Mesenchymal stem cell (in vitro differentiated cells and primary cell): ENCODE measurements at regions not wholly inside any gene's neighbourhood (a gene's known extent, or its start where the extent isn't known, plus 50 kb on each side); places are given as distances from the start of the nearest gene placed in this dataset.

Experiments
- DNase-seq: peaks from one replicate; pipeline ENCODE4 v3.0.0-alpha.2; 2013
- H2AFZ ChIP-seq: one replicate; pipeline ENCODE4 v1.6.1; 2013; ENCODE audit warnings: low read depth, mild to moderate bottlenecking, control low read depth, inconsistent platforms, low read length, moderate library complexity
- H2AK5ac ChIP-seq: 2 replicates; pipeline ENCODE4 v1.6.1; 2013; ENCODE audit warnings: low read length, moderate library complexity, mild to moderate bottlenecking, inconsistent platforms; ENCODE audit not compliant: severe bottlenecking
- H2BK120ac ChIP-seq: one replicate; pipeline ENCODE4 v1.6.1; 2013; ENCODE audit warnings: low read depth, mild to moderate bottlenecking, inconsistent platforms, low read length, moderate library complexity
- H2BK12ac ChIP-seq, 2 experiments: one replicate each; pipeline ENCODE4 v1.6.1; 2013; ENCODE audit warnings: inconsistent platforms in 2 of 2, low read length in 2 of 2, mild to moderate bottlenecking in 2 of 2, moderate library complexity in 2 of 2, control low read depth in 1 of 2
- H2BK15ac ChIP-seq: one replicate; pipeline ENCODE4 v1.6.1; 2013; ENCODE audit warnings: mild to moderate bottlenecking, low read depth, inconsistent platforms; ENCODE audit not compliant: poor library complexity, severe bottlenecking
- H2BK5ac ChIP-seq: 2 replicates; pipeline ENCODE4 v1.6.1; 2013; ENCODE audit warnings: low read depth, mild to moderate bottlenecking, low read length, control low read depth, inconsistent platforms; ENCODE audit not compliant: poor library complexity, severe bottlenecking
- H3K14ac ChIP-seq, 2 experiments: one replicate each; pipeline ENCODE4 v1.6.1; 2013; ENCODE audit warnings: inconsistent platforms in 2 of 2, low read length in 2 of 2, control low read depth in 1 of 2, mild to moderate bottlenecking in 1 of 2, moderate library complexity in 1 of 2
- H3K18ac ChIP-seq, 2 experiments: one replicate each; pipeline ENCODE4 v1.6.1; 2013; ENCODE audit warnings: inconsistent platforms in 2 of 2, low read length in 2 of 2, control low read depth in 1 of 2, low read depth in 1 of 2, mild to moderate bottlenecking in 1 of 2
- H3K23ac ChIP-seq, 2 experiments: one replicate each; pipeline ENCODE4 v1.6.1; 2013; ENCODE audit warnings: inconsistent platforms in 2 of 2, low read length in 2 of 2, mild to moderate bottlenecking in 2 of 2, moderate library complexity in 2 of 2, control low read depth in 1 of 2
- H3K27ac ChIP-seq: 2 replicates; pipeline ENCODE4 v1.5.1; 2013; ENCODE audit warnings: mild to moderate bottlenecking, moderate library complexity, low read length, control low read depth, inconsistent platforms; ENCODE audit not compliant: poor library complexity, severe bottlenecking
- H3K27me3 ChIP-seq, 2 experiments: 2 replicates each; pipeline versions ENCODE4 v1.6.1 to v1.7.0; 2013; ENCODE audit warnings: low read length in 2 of 2, mild to moderate bottlenecking in 2 of 2, moderate library complexity in 2 of 2, control low read depth in 1 of 2, inconsistent platforms in 1 of 2; ENCODE audit not compliant: control insufficient read depth in 1 of 2, insufficient read depth in 1 of 2
- H3K36me3 ChIP-seq, 2 experiments: 2 replicates each; pipeline versions ENCODE4 v1.6.1 to v1.7.0; 2013; ENCODE audit warnings: low read length in 2 of 2, control low read depth in 1 of 2, inconsistent platforms in 1 of 2, low read depth in 1 of 2, mild to moderate bottlenecking in 1 of 2; ENCODE audit not compliant: insufficient read depth in 2 of 2, control insufficient read depth in 1 of 2
- H3K4ac ChIP-seq, 2 experiments: one replicate each; pipeline ENCODE4 v1.6.1; 2013; ENCODE audit warnings: inconsistent platforms in 2 of 2, low read length in 2 of 2, mild to moderate bottlenecking in 2 of 2, moderate library complexity in 2 of 2, control low read depth in 1 of 2, low read depth in 1 of 2
- H3K4me1 ChIP-seq: 2 replicates; pipeline ENCODE4 v1.6.1; 2013; ENCODE audit warnings: low read depth, low read length, control low read depth; ENCODE audit not compliant: control insufficient read depth, insufficient read depth
- H3K4me2 ChIP-seq: 2 replicates; pipeline ENCODE4 v1.6.1; 2013; ENCODE audit warnings: low read length, mild to moderate bottlenecking, inconsistent platforms; ENCODE audit not compliant: poor library complexity, severe bottlenecking
- H3K4me3 ChIP-seq, 2 experiments: 2 replicates each; pipeline versions ENCODE4 v1.5.1 to v1.7.0; 2013; ENCODE audit warnings: low read length in 2 of 2, mild to moderate bottlenecking in 2 of 2, control low read depth in 1 of 2, low read depth in 1 of 2; ENCODE audit not compliant: insufficient read depth in 1 of 2
- H3K79me1 ChIP-seq: replicated peaks from 2 replicates; pipeline ENCODE4 v1.6.1; 2013; ENCODE audit warnings: mild to moderate bottlenecking, control low read depth, low read length, inconsistent platforms; ENCODE audit not compliant: poor library complexity, severe bottlenecking
- H3K9ac ChIP-seq: 2 replicates; pipeline ENCODE4 v1.7.0; 2013; ENCODE audit warnings: mild to moderate bottlenecking, low read length, moderate library complexity
- H3K9me3 ChIP-seq: 2 replicates; pipeline ENCODE4 v1.7.0; 2013; ENCODE audit warnings: mild to moderate bottlenecking, low read length; ENCODE audit not compliant: control insufficient read depth
- H4K8ac ChIP-seq: one replicate; pipeline ENCODE4 v1.6.1; 2013; ENCODE audit warnings: inconsistent platforms, mild to moderate bottlenecking, low read length, moderate library complexity
- H4K91ac ChIP-seq: one replicate; pipeline ENCODE4 v1.6.1; 2013; ENCODE audit warnings: mild to moderate bottlenecking, low read length, inconsistent platforms
- WGBS: methylation state at CpG from one replicate; pipeline ENCODE4 v1.1.7; 2013; ENCODE audit warnings: mixed read lengths; 5-methylcytosine and 5-hydroxymethylcytosine counted together

DNA sequence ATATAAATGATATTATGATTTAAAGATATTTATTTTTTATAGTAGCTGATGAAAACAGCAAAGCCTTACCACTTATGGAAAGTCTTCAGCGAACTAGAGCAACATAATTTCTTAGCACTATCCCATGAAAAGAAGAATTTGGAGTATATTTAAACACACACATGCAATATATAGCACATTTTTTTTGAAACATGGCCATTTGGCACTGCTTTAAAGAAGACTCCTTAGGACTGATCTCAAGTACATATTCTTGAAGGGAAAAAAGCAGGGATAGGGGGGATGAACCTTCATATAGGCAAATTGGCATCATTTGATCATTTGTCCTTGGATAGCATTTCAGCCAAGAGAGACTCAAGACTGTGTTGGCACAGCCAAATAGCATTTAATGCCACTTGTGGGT, 193.3 kb downstream of the ANKRD50 start:
- no peak overlapping the region for H3K14ac ChIP-seq
- H3K4me1 ChIP-seq: no peaks in the 10 kb centered on the region
- no peak overlapping the region for H4K8ac ChIP-seq
- H3K36me3 ChIP-seq: no peaks in the 10 kb centered on the region
- no peak overlapping the region for H3K23ac ChIP-seq
- H2BK12ac ChIP-seq: no peak overlapping the region
- H3K18ac ChIP-seq: no peak overlapping the region
- no peak overlapping the region for H2AK5ac ChIP-seq
- no peak overlapping the region for H3K4me2 ChIP-seq
- H2BK15ac ChIP-seq: no peak overlapping the region
- H2AFZ ChIP-seq: no peak overlapping the region
- H3K27me3 ChIP-seq: no peaks in the 10 kb centered on the region
- no peak overlapping the region for H3K27ac ChIP-seq
- no peaks in the 10 kb centered on the region for H3K79me1 ChIP-seq
- H3K4ac ChIP-seq: no peak overlapping the region
- H2BK120ac ChIP-seq: no peak overlapping the region
- H2BK5ac ChIP-seq: no peak overlapping the region
- no peak overlapping the region for H3K9ac ChIP-seq
- H3K9me3 ChIP-seq: no peaks in the 10 kb centered on the region
- no peak overlapping the region for H4K91ac ChIP-seq
- WGBS: no CpG with 5 or more reads among the region's 1 CpG
- H3K4me3 ChIP-seq: no peak overlapping the region
- DNase-seq: no peak

DNA sequence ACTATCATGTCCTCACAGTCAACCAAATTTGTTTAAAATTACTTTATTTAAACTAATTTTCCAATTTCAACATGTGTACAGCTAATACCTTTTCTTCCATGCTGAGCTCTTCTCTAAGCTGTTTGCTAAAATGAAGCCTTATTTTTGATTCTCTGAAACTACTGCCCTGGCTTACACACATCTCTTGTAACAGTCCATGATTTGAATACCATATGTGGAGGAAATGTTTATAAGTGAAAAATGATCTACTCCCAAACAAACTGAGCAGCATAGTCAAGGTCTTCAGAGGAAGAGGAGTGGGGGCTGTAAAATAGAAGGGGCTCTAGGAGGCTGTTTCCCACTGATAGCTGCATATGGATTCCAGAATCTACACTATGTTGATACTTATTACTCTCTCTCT, 188.7 kb downstream of the ANKRD50 start:
- Histone ChIP-seq H4K91ac (no peak overlapping the region), H3K4me1 (no peaks in the 10 kb centered on the region), H3K4ac (no peak overlapping the region), H3K27me3 (no peaks in the 10 kb centered on the region), H3K79me1 (no peaks in the 10 kb centered on the region), H3K9ac (no peak overlapping the region), H2BK120ac (no peak overlapping the region), H2BK12ac (no peak overlapping the region), H2BK15ac (no peak overlapping the region), H2BK5ac (no peak overlapping the region), H3K23ac (no peak overlapping the region), H3K18ac (no peak overlapping the region), H3K4me2 (no peak overlapping the region), H2AFZ (no peak overlapping the region), H3K27ac (no peak overlapping the region), H3K9me3 (no peaks in the 10 kb centered on the region), H3K14ac (no peak overlapping the region), H4K8ac (no peak overlapping the region), H2AK5ac (no peak overlapping the region), H3K36me3 (no peaks in the 10 kb centered on the region), H3K4me3 (no peak overlapping the region)
- DNase-seq: no peak

DNA sequence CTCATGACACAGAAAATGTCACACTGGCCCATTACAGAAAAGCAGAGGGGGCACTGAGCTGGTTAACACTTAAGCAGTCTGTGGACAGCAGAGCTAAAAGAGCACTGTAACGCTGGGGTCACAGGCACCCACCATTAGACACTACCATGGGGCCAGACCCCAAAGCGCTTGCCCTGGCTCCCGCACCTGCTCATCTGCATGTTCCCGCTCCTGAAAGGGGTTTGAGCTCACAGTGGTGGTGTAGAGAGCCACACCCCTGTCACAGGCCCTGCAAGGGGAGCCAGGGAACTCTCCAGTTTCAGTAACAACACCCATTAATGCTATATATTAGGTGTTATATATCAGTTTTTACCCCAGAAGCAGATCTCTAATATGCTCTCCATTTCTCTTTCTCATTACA, 187.0 kb downstream of the ANKRD50 start:
- no peak overlapping the region for H2AK5ac ChIP-seq
- H2BK120ac ChIP-seq: peak overlapping the region; percentile 44
- H2BK5ac ChIP-seq: no peak overlapping the region
- H3K18ac ChIP-seq: peak overlapping the region in 1 of 2 experiments; percentile 58
- WGBS: 97% methylated on average over 4 of the region's 4 CpGs
- H4K8ac ChIP-seq: no peak overlapping the region
- peak overlapping the region; percentile 29 for H2BK15ac ChIP-seq
- H2BK12ac ChIP-seq: peak overlapping the region; percentile 86 to 95
- no peaks in the 10 kb centered on the region for H3K36me3 ChIP-seq
- no peak overlapping the region for H3K9ac ChIP-seq
- no peak overlapping the region for H3K23ac ChIP-seq
- H3K4me1 ChIP-seq: no peaks in the 10 kb centered on the region
- H3K79me1 ChIP-seq: no peaks in the 10 kb centered on the region
- H4K91ac ChIP-seq: no peak overlapping the region
- no peak for DNase-seq
- peak overlapping the region in 1 of 2 experiments; percentile 87 for H3K4ac ChIP-seq
- H3K27me3 ChIP-seq: no peaks in the 10 kb centered on the region
- peak overlapping the region in 1 of 2 experiments; percentile 71 for H3K14ac ChIP-seq
- H3K27ac ChIP-seq: no peak overlapping the region
- H3K4me3 ChIP-seq: no peak overlapping the region
- H2AFZ ChIP-seq: no peak overlapping the region
- no peaks in the 10 kb centered on the region for H3K9me3 ChIP-seq
- H3K4me2 ChIP-seq: no peak overlapping the region

DNA sequence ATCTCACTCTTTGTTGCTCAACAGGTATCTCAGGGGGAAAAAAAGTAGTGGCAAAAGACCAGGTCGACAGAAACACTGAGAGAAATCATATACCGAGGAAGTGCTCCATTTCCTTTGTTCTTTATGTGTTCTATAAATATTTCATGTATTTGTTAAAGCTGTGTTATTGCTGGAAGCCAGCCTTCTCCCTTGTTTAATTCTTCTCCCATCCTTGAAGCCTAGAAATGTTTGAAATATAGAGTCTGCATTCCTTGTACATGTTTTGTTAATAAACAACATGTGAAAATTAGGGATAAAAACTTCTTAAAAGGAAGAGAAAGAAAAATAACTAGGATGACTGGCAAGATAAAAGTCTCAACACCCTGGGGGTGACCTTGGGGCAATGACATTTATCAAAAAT, 186.2 kb downstream of the ANKRD50 start:
- Histone ChIP-seq H3K9me3 (no peaks in the 10 kb centered on the region), H3K27ac (no peak overlapping the region), H3K4me3 (no peak overlapping the region), H2AFZ (no peak overlapping the region), H2BK120ac (no peak overlapping the region), H3K27me3 (no peaks in the 10 kb centered on the region), H2BK15ac (no peak overlapping the region), H3K9ac (no peak overlapping the region), H3K23ac (no peak overlapping the region), H3K4me2 (no peak overlapping the region), H3K4ac (no peak overlapping the region), H4K91ac (no peak overlapping the region), H2BK12ac (no peak overlapping the region), H3K18ac (no peak overlapping the region), H3K36me3 (no peaks in the 10 kb centered on the region), H3K4me1 (no peaks in the 10 kb centered on the region), H3K79me1 (no peaks in the 10 kb centered on the region), H2AK5ac (no peak overlapping the region), H3K14ac (no peak overlapping the region), H2BK5ac (no peak overlapping the region), H4K8ac (no peak overlapping the region)
- no peak for DNase-seq
- 60% methylated on average over 1 of the region's 2 CpGs for WGBS
